Stimulated activated effector memory CD8-positive, alpha-beta T cell treated with anti-CD3 and anti-CD28 coated beads, Interleukin-12 subunit alpha, Interleukin-12 subunit beta, amount 100 ng/mL, for 72 hours (primary cell): ENCODE measurements at regions not wholly inside any gene's neighbourhood (a gene's known extent, or its start where the extent isn't known, plus 50 kb on each side); places are given as distances from the start of the nearest gene placed in this dataset.

ENCODE experiments used
- ATAC-seq: fragments of 150-1000 bp; cut with Tn5 transposase; 2 replicates; pipeline ENCODE4 v1.10.0; 2021
- DNase-seq, 2 donors: peaks; one replicate each; pipeline ENCODE4 v3.0.0; 2021 to 2022; ENCODE audit warnings: low spot score in 2 of 2
- H3K27ac Mint-ChIP-seq: one replicate; pipeline ENCODE4 v1.8.0; 2022; ENCODE audit warnings: mild to moderate bottlenecking, mixed read lengths
- H3K36me3 Mint-ChIP-seq: one replicate; pipeline ENCODE4 v1.8.0; 2022; ENCODE audit warnings: mild to moderate bottlenecking, mixed read lengths
- H3K4me1 Mint-ChIP-seq: one replicate; pipeline ENCODE4 v1.8.0; 2022; ENCODE audit warnings: mixed read lengths
- H3K4me3 Mint-ChIP-seq: one replicate; pipeline ENCODE4 v1.8.0; 2022; ENCODE audit warnings: mild to moderate bottlenecking, mixed read lengths
- H3K9me3 Mint-ChIP-seq: one replicate; pipeline ENCODE4 v1.8.0; 2022; ENCODE audit warnings: mixed read lengths

DNA sequence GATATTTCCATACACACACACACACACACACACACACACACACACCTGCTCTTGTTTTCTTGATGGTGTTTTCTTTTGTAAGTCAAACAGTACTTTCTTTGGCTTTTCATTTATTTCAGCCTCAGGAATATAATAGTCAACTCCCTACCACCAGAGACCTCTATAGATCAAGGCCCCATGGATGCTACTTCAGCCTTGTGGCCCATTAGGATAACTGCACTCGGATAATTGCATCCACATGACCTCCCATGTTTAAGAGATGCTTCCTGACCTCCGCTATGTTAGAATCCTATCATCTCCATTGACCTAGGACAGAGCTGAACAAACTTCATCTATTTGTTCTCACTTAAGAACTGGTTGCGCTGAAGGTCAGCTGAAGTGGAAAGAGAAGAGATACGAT lies 1094.0 kb upstream of the B3GALT2 start:
- no peak for ATAC-seq
- Mint-ChIP-seq H3K27ac (no peak overlapping the region), H3K9me3 (no peaks in the 10 kb centered on the region), H3K4me3 (no peak overlapping the region), H3K4me1 (no peaks in the 10 kb centered on the region), H3K36me3 (peaks cover 6% of the 10 kb centered on the region)
- DNase-seq, result no peak

DNA sequence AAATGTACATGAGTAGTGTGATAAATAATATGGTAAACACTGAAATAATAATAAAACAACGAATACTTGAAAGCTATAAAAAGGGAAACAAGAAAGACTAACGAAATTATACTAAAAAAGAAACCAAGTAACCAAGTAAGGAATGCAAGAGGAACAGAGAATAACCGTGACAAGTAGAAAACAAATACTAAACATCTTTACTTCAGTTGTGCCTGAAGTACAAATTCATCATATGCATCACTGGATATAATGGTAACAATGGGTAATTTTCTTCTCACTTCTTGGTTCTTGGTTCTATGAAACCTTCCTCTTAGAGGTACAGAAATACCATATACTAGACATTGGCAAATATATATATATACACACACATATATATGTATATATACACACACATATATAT lies 1093.6 kb upstream of the B3GALT2 start:
- Mint-ChIP-seq H3K27ac (no peak overlapping the region), H3K4me1 (no peaks in the 10 kb centered on the region), H3K4me3 (no peak overlapping the region), H3K9me3 (no peaks in the 10 kb centered on the region), H3K36me3 (peaks cover 6% of the 10 kb centered on the region)
- DNase-seq (no peak), ATAC-seq (no peak)

- Mint-ChIP-seq H3K9me3 (peaks cover 3% of the 10 kb centered on the region), H3K4me1 (no peaks in the 10 kb centered on the region), H3K27ac (no peak overlapping the region), H3K36me3 (peaks cover 6% of the 10 kb centered on the region), H3K4me3 (no peak overlapping the region)
- ATAC-seq, result no peak
- no peak for DNase-seq
These were observed 1091.5 kb upstream of the B3GALT2 start for GRCh38 chr1:194277927-194278326.

- Mint-ChIP-seq H3K36me3 (peaks cover 7% of the 10 kb centered on the region), H3K27ac (no peak overlapping the region), H3K4me1 (no peaks in the 10 kb centered on the region), H3K9me3 (peaks cover 3% of the 10 kb centered on the region), H3K4me3 (no peak overlapping the region)
- ATAC-seq (no peak), DNase-seq (no peak)
These were observed 1087.2 kb upstream of the B3GALT2 start for GRCh38 chr1:194273660-194274059.

DNA sequence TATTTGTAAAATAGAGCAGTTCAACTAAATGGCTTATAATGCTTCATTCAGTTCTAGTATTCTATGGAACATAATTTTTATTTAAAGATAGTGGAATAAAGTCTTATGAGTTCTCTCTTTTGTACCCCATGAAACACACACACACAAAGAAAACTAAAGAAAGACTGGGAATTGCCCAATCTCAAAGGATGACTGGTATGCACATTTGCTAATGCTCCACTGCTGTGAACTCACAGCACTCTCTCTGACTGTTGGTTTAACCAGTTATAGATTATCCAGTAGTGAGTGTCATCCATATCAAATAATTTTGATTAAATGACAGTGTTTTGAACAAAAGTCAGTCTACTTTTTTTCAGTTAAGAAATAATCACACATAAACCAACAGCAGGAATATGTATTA lies 1082.4 kb upstream of the B3GALT2 start:
- DNase-seq (no peak), ATAC-seq (no peak)
- H3K9me3 Mint-ChIP-seq, result peaks cover 3% of the 10 kb centered on the region
- no peak overlapping the region for H3K4me3 Mint-ChIP-seq
- no peaks in the 10 kb centered on the region for H3K4me1 Mint-ChIP-seq
- H3K27ac Mint-ChIP-seq, result no peak overlapping the region
- peaks cover 4% of the 10 kb centered on the region for H3K36me3 Mint-ChIP-seq

DNA sequence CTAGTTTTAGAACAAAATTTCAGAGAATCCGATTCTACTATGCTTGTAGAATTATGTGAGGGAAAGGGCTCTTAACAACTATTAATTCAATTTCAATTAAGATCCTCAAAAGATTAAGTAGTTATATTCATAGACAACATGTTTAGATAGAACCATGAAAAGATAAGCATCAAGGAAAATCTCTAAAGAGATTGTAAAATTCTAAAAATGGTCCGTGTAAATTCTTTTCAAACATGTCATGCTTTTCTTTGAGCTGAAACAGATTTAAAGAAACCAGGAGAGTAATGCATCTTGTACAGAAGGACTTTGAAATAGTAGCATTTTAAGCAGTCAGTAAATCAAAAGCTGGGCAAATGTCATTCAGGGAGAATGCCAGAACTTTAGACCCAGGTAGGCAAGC lies 1080.6 kb upstream of the B3GALT2 start:
- Mint-ChIP-seq H3K36me3 (peaks cover 4% of the 10 kb centered on the region), H3K9me3 (peaks cover 3% of the 10 kb centered on the region), H3K4me1 (no peaks in the 10 kb centered on the region), H3K27ac (no peak overlapping the region), H3K4me3 (no peak overlapping the region)
- DNase-seq (no peak), ATAC-seq (no peak)

DNA sequence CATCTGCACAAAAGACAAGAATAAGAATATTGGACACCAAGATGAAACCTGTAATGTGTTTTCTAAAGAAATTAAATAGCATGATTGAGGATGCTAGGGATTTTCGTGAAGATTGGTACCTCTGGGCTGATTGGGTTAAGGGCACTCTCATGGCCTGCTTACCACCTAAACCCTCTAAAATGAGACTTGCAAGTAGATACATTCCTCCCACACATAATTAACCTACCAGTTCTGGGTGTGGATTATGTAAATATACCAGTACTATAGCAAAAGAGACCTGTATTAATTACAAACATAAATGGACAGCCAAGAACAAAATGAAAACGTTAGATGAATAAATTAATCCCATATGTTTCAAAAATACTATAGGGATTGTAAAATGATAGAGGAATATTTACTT lies 1069.6 kb upstream of the B3GALT2 start:
- Mint-ChIP-seq H3K36me3 (no peaks in the 10 kb centered on the region), H3K9me3 (no peaks in the 10 kb centered on the region), H3K27ac (no peak overlapping the region), H3K4me1 (no peaks in the 10 kb centered on the region), H3K4me3 (no peak overlapping the region)
- no peak for ATAC-seq
- no peak for DNase-seq

DNA sequence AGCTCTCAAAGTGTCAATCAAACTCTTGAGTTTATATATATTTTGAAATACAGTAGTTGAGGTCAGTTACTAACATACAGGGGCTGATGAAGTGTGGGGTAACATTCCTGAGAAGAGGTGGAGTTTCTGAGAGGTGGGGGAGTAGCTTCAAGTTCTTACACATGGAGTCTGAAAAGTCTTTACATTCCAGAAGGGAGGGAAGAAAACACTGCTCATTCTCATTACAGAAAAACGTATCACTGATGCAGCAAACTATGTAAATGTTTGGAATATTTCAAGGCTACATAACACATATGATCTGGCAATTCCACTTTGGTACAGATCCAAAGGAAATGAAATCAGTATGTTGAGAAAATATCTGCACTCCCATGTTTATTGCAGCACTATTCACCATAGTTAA lies 1065.8 kb upstream of the B3GALT2 start:
- no peaks in the 10 kb centered on the region for H3K4me1 Mint-ChIP-seq
- H3K36me3 Mint-ChIP-seq, result no peaks in the 10 kb centered on the region
- H3K27ac Mint-ChIP-seq, result no peak overlapping the region
- DNase-seq, result no peak
- H3K9me3 Mint-ChIP-seq, result no peaks in the 10 kb centered on the region
- no peak for ATAC-seq
- H3K4me3 Mint-ChIP-seq, result no peak overlapping the region

GRCh38 chr1:194241215-194241614 lies 1054.8 kb upstream of the B3GALT2 start:
- no peak overlapping the region for H3K27ac Mint-ChIP-seq
- DNase-seq, result no peak

DNA sequence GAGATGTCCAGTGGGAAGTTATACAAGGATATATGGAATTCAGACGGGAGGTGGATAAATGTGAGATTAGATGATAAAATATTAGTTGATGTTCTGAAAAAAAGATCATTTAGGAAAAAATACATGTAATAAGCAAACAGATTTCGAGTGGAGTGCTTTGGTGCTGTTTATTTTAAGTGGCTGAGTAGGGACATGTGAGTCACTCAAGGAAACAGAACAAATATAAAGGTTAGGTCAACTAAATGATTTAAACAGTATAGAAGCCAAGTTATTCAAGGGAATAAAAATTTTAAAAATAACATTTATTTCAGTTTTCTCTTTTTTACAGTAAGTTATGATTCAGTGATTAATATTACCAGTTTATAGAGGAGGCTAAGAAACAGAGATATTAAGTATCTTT lies 1046.7 kb upstream of the B3GALT2 start:
- DNase-seq, result no peak
- no peak for ATAC-seq
- H3K27ac Mint-ChIP-seq, result no peak overlapping the region

More at GRCh38 chr1:194241215-194241614, 1054.8 kb upstream of the B3GALT2 start:
- Mint-ChIP-seq H3K4me3 (no peak overlapping the region), H3K9me3 (no peaks in the 10 kb centered on the region), H3K4me1 (peaks cover 6% of the 10 kb centered on the region), H3K36me3 (no peaks in the 10 kb centered on the region)
- ATAC-seq, result no peak

DNA sequence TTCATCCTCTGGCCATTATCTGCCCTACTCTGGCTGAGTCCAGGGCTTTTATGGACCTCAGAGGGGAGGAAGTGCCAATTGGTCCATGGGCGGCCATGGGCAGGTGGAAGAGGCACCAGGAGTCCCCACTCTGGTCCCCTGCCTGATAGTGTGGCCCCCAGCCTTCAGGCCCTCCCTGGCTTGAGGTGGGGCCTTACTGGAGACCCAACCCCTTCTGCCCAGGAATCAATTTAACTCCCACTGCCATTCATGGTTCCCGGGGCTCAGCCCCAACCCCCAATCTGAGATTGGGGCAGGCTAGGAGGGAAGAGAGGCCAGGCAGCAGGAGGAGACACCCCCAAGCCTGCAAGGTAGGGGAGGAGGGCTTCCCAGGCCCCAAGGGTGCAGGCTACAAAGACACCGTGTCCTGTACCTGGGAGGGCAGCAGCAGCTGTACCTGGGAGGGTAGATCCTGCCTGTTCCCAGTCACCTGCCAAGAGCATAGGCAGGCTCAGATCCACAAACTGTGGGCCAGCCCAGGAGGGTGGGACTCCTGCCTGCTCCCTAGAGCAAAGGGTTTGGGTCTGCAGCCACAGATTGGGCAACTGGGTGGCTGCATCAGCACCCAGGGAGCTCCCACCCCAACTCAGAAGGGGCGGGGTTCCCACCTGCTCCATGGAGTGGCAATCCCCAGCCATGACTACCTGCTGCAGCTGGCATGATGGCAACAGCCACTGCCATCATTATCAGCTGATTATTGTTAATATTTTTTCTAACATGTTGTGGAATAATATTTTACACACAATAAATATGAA lies 1044.1 kb upstream of the B3GALT2 start:
- Mint-ChIP-seq H3K4me1 (peaks cover 2% of the 10 kb centered on the region), H3K36me3 (no peaks in the 10 kb centered on the region), H3K9me3 (no peaks in the 10 kb centered on the region), H3K4me3 (no peak overlapping the region), H3K27ac (no peak overlapping the region)
- DNase-seq (no peak), ATAC-seq (no peak)

More for the DNA sequence above, 1046.7 kb upstream of the B3GALT2 start:
- H3K9me3 Mint-ChIP-seq, result no peaks in the 10 kb centered on the region
- no peaks in the 10 kb centered on the region for H3K36me3 Mint-ChIP-seq
- H3K4me1 Mint-ChIP-seq, result peaks cover 6% of the 10 kb centered on the region
- no peak overlapping the region for H3K4me3 Mint-ChIP-seq

DNA sequence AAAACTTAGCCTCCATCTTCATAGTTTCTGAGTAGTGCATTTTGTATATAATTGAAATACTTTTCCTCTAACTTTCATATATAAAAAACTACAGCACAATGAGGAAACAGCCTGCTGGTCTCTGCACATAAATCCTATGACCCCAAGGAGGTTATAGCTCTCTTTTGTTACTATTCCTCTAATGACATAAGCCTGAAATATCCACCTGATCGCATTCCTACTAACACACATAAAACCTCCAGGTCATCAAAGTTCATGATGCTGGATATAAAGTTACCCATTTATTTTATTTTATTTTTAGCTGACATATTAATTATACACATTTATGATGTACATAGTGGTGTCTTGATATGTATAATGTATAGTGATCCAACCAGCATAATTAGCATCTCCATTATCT lies 1042.0 kb upstream of the B3GALT2 start:
- DNase-seq, result no peak
- no peaks in the 10 kb centered on the region for H3K9me3 Mint-ChIP-seq
- H3K4me3 Mint-ChIP-seq, result no peak overlapping the region
- no peak for ATAC-seq
- H3K4me1 Mint-ChIP-seq, result peaks cover 5% of the 10 kb centered on the region
- no peak overlapping the region for H3K27ac Mint-ChIP-seq
- no peaks in the 10 kb centered on the region for H3K36me3 Mint-ChIP-seq

GRCh38 chr1:194227161-194227560 lies 1040.7 kb upstream of the B3GALT2 start:
- peaks cover 5% of the 10 kb centered on the region for H3K4me1 Mint-ChIP-seq
- no peaks in the 10 kb centered on the region for H3K9me3 Mint-ChIP-seq
- no peak overlapping the region for H3K27ac Mint-ChIP-seq
- H3K36me3 Mint-ChIP-seq, result peaks cover 6% of the 10 kb centered on the region
- DNase-seq, result no peak
- no peak overlapping the region for H3K4me3 Mint-ChIP-seq
- ATAC-seq, result no peak

GRCh38 chr1:194225821-194226220 lies 1039.4 kb upstream of the B3GALT2 start:
- Mint-ChIP-seq H3K9me3 (peaks cover under 1% of the 10 kb centered on the region), H3K27ac (no peak overlapping the region), H3K36me3 (peaks cover 6% of the 10 kb centered on the region), H3K4me3 (no peak overlapping the region), H3K4me1 (peaks cover 5% of the 10 kb centered on the region)
- ATAC-seq (peak; percentile 70), DNase-seq (no peak)

GRCh38 chr1:194223596-194223995 lies 1037.2 kb upstream of the B3GALT2 start:
- Mint-ChIP-seq H3K27ac (no peak overlapping the region), H3K4me3 (no peak overlapping the region), H3K4me1 (peaks cover 5% of the 10 kb centered on the region)

DNA sequence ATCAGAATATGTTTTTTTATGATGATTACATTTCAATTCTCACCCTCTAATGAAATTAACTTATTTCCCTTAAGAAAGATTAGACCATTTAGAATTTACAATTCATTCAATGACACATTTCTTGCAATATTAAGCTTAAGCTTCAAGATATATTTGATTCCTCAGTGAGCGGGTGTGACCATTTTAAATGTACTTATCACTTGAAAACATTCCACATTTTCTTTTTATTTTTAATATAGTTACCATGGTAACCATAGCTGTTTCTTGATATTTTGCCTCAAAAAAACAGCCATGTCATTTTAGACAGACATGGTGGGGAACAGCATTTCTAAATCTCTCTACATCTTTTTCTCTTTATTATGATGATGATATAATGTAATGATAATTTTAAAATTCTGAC lies 1029.0 kb upstream of the B3GALT2 start:
- Mint-ChIP-seq H3K36me3 (peaks cover 5% of the 10 kb centered on the region), H3K4me3 (no peak overlapping the region), H3K27ac (no peak overlapping the region), H3K9me3 (peaks cover 4% of the 10 kb centered on the region), H3K4me1 (no peaks in the 10 kb centered on the region)
- DNase-seq (no peak), ATAC-seq (no peak)

More at GRCh38 chr1:194223596-194223995, 1037.2 kb upstream of the B3GALT2 start:
- ATAC-seq (no peak), DNase-seq (no peak)
- peaks cover 9% of the 10 kb centered on the region for H3K36me3 Mint-ChIP-seq
- H3K9me3 Mint-ChIP-seq, result peaks cover 8% of the 10 kb centered on the region
